Gastroesophageal sphincter (tissue), 4 donors: ENCODE measurements at regions not wholly inside any gene's neighbourhood (a gene's known extent, or its start where the extent isn't known, plus 50 kb on each side); places are given as distances from the start of the nearest gene placed in this dataset.

Source experiments
- ATAC-seq: fragments of 150-250 bp; one replicate; pipeline ENCODE4 v1.9.1; 2016; ENCODE audit warnings: mild to moderate bottlenecking, moderate library complexity
- H3K27ac ChIP-seq, 4 donors: fragments of 200-600 bp; sonication (generic) in 3 of 4; 1 replicate in 3 of 4; 2 replicates in 1 of 4; pipeline ENCODE4 v1.5.1; 2016 to 2019
- H3K27me3 ChIP-seq: fragments of 200-600 bp; sonication (generic); one replicate; pipeline ENCODE4 v1.5.1; 2019
- H3K36me3 ChIP-seq, 2 donors: fragments of 200-600 bp; sonication (generic); one replicate each; pipeline ENCODE4 v1.5.1; 2019; ENCODE audit warnings: control low read depth in 1 of 2
- H3K4me1 ChIP-seq, 3 donors: fragments of 200-600 bp; sonication (generic); 1 replicate in 2 of 3; 2 replicates in 1 of 3; pipeline ENCODE4 v1.5.1; 2016 to 2019; ENCODE audit warnings: control low read depth in 2 of 3
- H3K4me3 ChIP-seq, 2 donors: fragments of 200-600 bp; sonication (generic); one replicate each; pipeline ENCODE4 v1.5.1; 2019; ENCODE audit warnings: mild to moderate bottlenecking in 1 of 2, moderate library complexity in 1 of 2
- H3K9me3 ChIP-seq, 3 donors: fragments of 200-600 bp; sonication (generic); one replicate each; pipeline ENCODE4 v1.5.1; 2017 to 2019; ENCODE audit warnings: control low read depth in 2 of 3
- CTCF ChIP-seq, 4 experiments: fragments of 200-600 bp in 2 of 4; fragments of 450-650 bp in 2 of 4; sonication (generic) in 1 of 4; IDR thresholded peaks; one replicate each; pipeline ENCODE4 v1.5.1; 2017 to 2019; ENCODE audit warnings: antibody characterized with exemption in 4 of 4, mild to moderate bottlenecking in 2 of 4, moderate library complexity in 2 of 4
- EP300 ChIP-seq: sonication (generic); formaldehyde crosslinking; IDR thresholded peaks from one replicate; pipeline ENCODE4 v1.6.1; 2017; ENCODE audit warnings: antibody characterized with exemption, mild to moderate bottlenecking
- POLR2A ChIP-seq, 2 donors: fragments of 450-650 bp; IDR thresholded peaks; one replicate each; pipeline ENCODE4 v1.6.1; 2017; ENCODE audit warnings: antibody characterized with exemption in 2 of 2, mild to moderate bottlenecking in 2 of 2, moderate library complexity in 1 of 2
- POLR2AphosphoS5 ChIP-seq: sonication (generic); formaldehyde crosslinking; IDR thresholded peaks from one replicate; pipeline ENCODE4 v1.6.1; 2017; ENCODE audit warnings: antibody characterized with exemption
- WGBS, 2 donors: methylation state at CpG; one replicate each; pipeline ENCODE4 v1.1.5; 2018; ENCODE audit warnings: low coverage in 1 of 2; 5-methylcytosine and 5-hydroxymethylcytosine counted together

- ATAC-seq, result no peak
- Histone ChIP-seq H3K9me3 (peaks cover 0 to 14% (median 0%) of the 10 kb centered on the region in 3 donors), H3K4me1 (no peaks in the 10 kb centered on the region), H3K27me3 (no peaks in the 10 kb centered on the region), H3K27ac (no peak overlapping the region), H3K36me3 (no peaks in the 10 kb centered on the region), H3K4me3 (no peak overlapping the region)
- TF ChIP-seq POLR2AphosphoS5 (no peak), POLR2A (IDR thresholded peaks at IDR 0.05) (no peak), EP300 (no peak), CTCF (IDR thresholded peaks at IDR 0.05) (no peak)
- 56 to 78% methylated on average over 3 of the region's 3 CpGs for WGBS, 2 donors
Measured at GRCh38 chr6:9623985-9624384, 790.9 kb downstream of the TFAP2A start.

GRCh38 chr6:9623228-9623832 is 791.5 kb downstream of the TFAP2A start:
- Histone ChIP-seq H3K27ac (no peak overlapping the region), H3K4me3 (no peak overlapping the region), H3K9me3 (peaks cover 0 to 14% (median 0%) of the 10 kb centered on the region in 3 donors), H3K27me3 (no peaks in the 10 kb centered on the region), H3K36me3 (no peaks in the 10 kb centered on the region), H3K4me1 (no peaks in the 10 kb centered on the region)
- TF ChIP-seq EP300 (no peak), CTCF (IDR thresholded peaks at IDR 0.05) (no peak), POLR2A (IDR thresholded peaks at IDR 0.05) (no peak), POLR2AphosphoS5 (no peak)
- WGBS, 2 donors, result 86 to 87% methylated on average over 6 to 8 of the region's 8 CpGs
- ATAC-seq, result no peak

GRCh38 chr6:9621276-9621675 is 793.6 kb downstream of the TFAP2A start:
- 78 to 80% methylated on average over 3 of the region's 3 CpGs for WGBS, 2 donors
- no peak for ATAC-seq
- no peaks in the 10 kb centered on the region for H3K4me1 ChIP-seq
- peaks cover 0 to 12% (median 0%) of the 10 kb centered on the region in 3 donors for H3K9me3 ChIP-seq
- no peaks in the 10 kb centered on the region for H3K36me3 ChIP-seq
- no peak overlapping the region for H3K4me3 ChIP-seq
- TF ChIP-seq EP300 (no peak), POLR2A (IDR thresholded peaks at IDR 0.05) (no peak), POLR2AphosphoS5 (no peak), CTCF (IDR thresholded peaks at IDR 0.05) (no peak)
- H3K27me3 ChIP-seq, result no peaks in the 10 kb centered on the region
- H3K27ac ChIP-seq, result no peak overlapping the region

GRCh38 chr6:9620687-9621086 is 794.2 kb downstream of the TFAP2A start:
- no peak for ATAC-seq

More at GRCh38 chr6:9620687-9621086, 794.2 kb downstream of the TFAP2A start:
- WGBS, 2 donors, result 75 to 90% methylated on average over 3 of the region's 3 CpGs
- Histone ChIP-seq H3K36me3 (no peaks in the 10 kb centered on the region), H3K4me3 (no peak overlapping the region), H3K27me3 (no peaks in the 10 kb centered on the region), H3K4me1 (no peaks in the 10 kb centered on the region), H3K9me3 (peaks cover 0 to 7% (median 0%) of the 10 kb centered on the region in 3 donors), H3K27ac (no peak overlapping the region)
- TF ChIP-seq CTCF (IDR thresholded peaks at IDR 0.05) (no peak), EP300 (no peak), POLR2AphosphoS5 (no peak), POLR2A (IDR thresholded peaks at IDR 0.05) (no peak)
